Heart right ventricle (tissue), 16 donors: ENCODE measurements at regions not wholly inside any gene's neighbourhood (a gene's known extent, or its start where the extent isn't known, plus 50 kb on each side); places are given as distances from the start of the nearest gene placed in this dataset.

ENCODE experiments used
- ATAC-seq, 8 donors: fragments of 200-7000 bp; cut with Tn5 transposase; one replicate each; pipeline ENCODE4 v1.9.1; 2020; ENCODE audit warnings: mild to moderate bottlenecking in 8 of 8, moderate library complexity in 8 of 8, moderate number of reproducible peaks in 1 of 8
- DNase-seq, 2 donors: peaks; one replicate each; pipeline ENCODE4 v3.0.0-alpha.2; 2020
- H3K27ac ChIP-seq, 10 donors: fragments of 200-600 bp; sonication (generic) in 2 of 10; one replicate each; pipeline versions ENCODE4 v1.5.0 to v1.8.0; 2020 to 2022; ENCODE audit warnings: mild to moderate bottlenecking in 3 of 10
- H3K27me3 ChIP-seq, 7 donors: fragments of 200-600 bp; one replicate each; pipeline ENCODE4 v1.8.0; 2021 to 2022; ENCODE audit warnings: mild to moderate bottlenecking in 2 of 7
- H3K36me3 ChIP-seq, 9 donors: fragments of 200-600 bp; sonication (generic) in 1 of 9; one replicate each; pipeline versions ENCODE4 v1.5.0 to v1.8.0; 2020 to 2022; ENCODE audit warnings: mild to moderate bottlenecking in 2 of 9
- H3K4me1 ChIP-seq, 9 donors: fragments of 200-600 bp; sonication (generic) in 1 of 9; one replicate each; pipeline versions ENCODE4 v1.5.0 to v1.8.0; 2020 to 2022; ENCODE audit warnings: mild to moderate bottlenecking in 4 of 9
- H3K4me3 ChIP-seq, 10 donors: fragments of 200-600 bp; sonication (generic) in 2 of 10; one replicate each; pipeline versions ENCODE4 v1.5.0 to v1.8.0; 2020 to 2022; ENCODE audit warnings: mild to moderate bottlenecking in 7 of 10, moderate library complexity in 2 of 10
- H3K9me3 ChIP-seq, 11 donors: fragments of 200-600 bp in 10 of 11; sonication (generic) in 2 of 11; one replicate each; pipeline versions ENCODE4 v1.5.0 to v1.8.0; 2013 to 2022; ENCODE audit warnings: mild to moderate bottlenecking in 2 of 11, control low read depth in 1 of 11, moderate library complexity in 1 of 11
- CTCF ChIP-seq, 9 donors: fragments of 200-600 bp; sonication (generic) in 2 of 9; IDR thresholded peaks; one replicate each; pipeline versions ENCODE4 v1.5.0 to v1.8.0; 2021 to 2022; ENCODE audit warnings: antibody characterized with exemption in 9 of 9, mild to moderate bottlenecking in 5 of 9, moderate library complexity in 1 of 9
- WGBS, 2 donors: extraction: QIAGEN DNeasy Blood & Tissue Kit; methylation state at CpG; one replicate each; pipeline ENCODE4 v1.1.7; 2013; ENCODE audit warnings: inconsistent platforms in 1 of 2; 5-methylcytosine and 5-hydroxymethylcytosine counted together
- intact Hi-C, 10 donors: fragments of 100-400 bp; cut with DNase I; formaldehyde crosslinking; loops; one replicate each; pipeline versions ENCODE4 v1.11.1 to v1.14.2; 2022
- donor health status: Arrhythmogenic right ventricular cardiomyopathy.
- donor health status: ischemic (EF 13 %, LVEDD 7.1; RV severe dilation, severe dysfunction).
- donor health status: healthy with polysubstance abuse.
- donor health status: DM: no; HTN: yes; CAD: no.
- donor health status: DM: no; HTN: no; CAD: no.
- donor health status: ischemic (EF 25% LVEDD 6.9; RV normal size, moderate dysfunction).
- donor health status: ischemic (EF 25% LVEDD 5.7; RV mildly dilated, moderate dysfunction).
- donor health status: healthy.
- donor health status: DM: yes; HTN: yes; CAD: no.
- donor health status: Ischemic cardiomyopathy.
- donor health status: ischemic (EF 35%, LVEDD 5.7; RV mildly dilated, moderate dysfunction).
- donor health status: nonischemic (EF 11% LVEDD 7.7; RV severe dilation, severe dysfunction).
- donor health status: DM: yes; HTN: yes; CAD: no.
- donor health status: PGD.
- donor health status: ischemic (EF 29% LVEDD 5.4; RV normal size, mild dysfunction).
- donor health status: nonischemic (EF 23%, LVEDD 6.1; RV moderate dilation, normal function).

DNA sequence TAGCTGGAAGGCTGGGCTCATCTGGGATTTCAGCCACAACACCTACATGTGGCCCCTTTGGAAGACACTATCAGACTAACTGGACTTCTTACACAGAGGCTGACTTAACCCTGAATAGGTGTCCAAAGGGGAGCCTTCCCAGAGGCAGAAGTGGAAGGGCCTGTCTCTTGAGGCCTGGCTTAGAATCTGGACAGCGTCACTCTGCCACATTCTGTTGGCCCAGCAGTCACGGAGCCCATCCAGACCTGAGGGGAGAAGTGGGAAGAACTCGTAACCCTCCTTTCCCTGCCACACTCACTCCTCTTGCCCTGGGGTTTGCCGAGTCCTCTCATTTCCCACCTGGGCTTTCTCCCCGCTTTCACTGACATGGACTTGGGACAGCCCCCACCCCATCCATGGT lies 170.5 kb downstream of the C16orf95 start:
- no peak for ATAC-seq

GRCh38 chr16:87149051-87149450 lies 168.1 kb downstream of the C16orf95 start:
- H3K27ac ChIP-seq: no peak overlapping the region
- H3K4me3 ChIP-seq: no peak overlapping the region
- intact Hi-C loops: no loop called here
- no peaks in the 10 kb centered on the region for H3K4me1 ChIP-seq
- no peaks in the 10 kb centered on the region for H3K36me3 ChIP-seq
- no peak for DNase-seq
- 91 to 96% methylated on average over 1 of the region's 1 CpG for WGBS, 2 donors
- peaks cover 0 to 7% (median 4%) of the 10 kb centered on the region in 7 donors for H3K27me3 ChIP-seq
- TF ChIP-seq CTCF (IDR thresholded peaks at IDR 0.05): no peak
- peaks cover 0 to 13% (median 0%) of the 10 kb centered on the region in 11 donors for H3K9me3 ChIP-seq
- no peak for ATAC-seq

More for the DNA sequence above, 170.5 kb downstream of the C16orf95 start:
- Histone ChIP-seq H3K9me3 (peaks cover 0 to 13% (median 0%) of the 10 kb centered on the region in 11 donors), H3K27me3 (peaks cover 0 to 6% (median 4%) of the 10 kb centered on the region in 7 donors), H3K36me3 (no peaks in the 10 kb centered on the region), H3K4me1 (no peaks in the 10 kb centered on the region), H3K4me3 (no peak overlapping the region), H3K27ac (no peak overlapping the region)
- WGBS, 2 donors: 84 to 86% methylated on average over 5 of the region's 5 CpGs
- no peak for DNase-seq
- intact Hi-C loops: no loop called here
- no peak for TF ChIP-seq CTCF (IDR thresholded peaks at IDR 0.05)

GRCh38 chr16:87150262-87150661 lies 166.9 kb downstream of the C16orf95 start:
- no peak for TF ChIP-seq CTCF (IDR thresholded peaks at IDR 0.05)
- Histone ChIP-seq H3K4me3 (no peak overlapping the region), H3K9me3 (peaks cover 0 to 13% (median 0%) of the 10 kb centered on the region in 11 donors), H3K27ac (no peak overlapping the region), H3K27me3 (peaks cover 0 to 12% (median 8%) of the 10 kb centered on the region in 7 donors), H3K36me3 (no peaks in the 10 kb centered on the region), H3K4me1 (no peaks in the 10 kb centered on the region)
- 36% methylated on average over 13 of the region's 13 CpGs for WGBS, 2 donors
- ATAC-seq (no peak), DNase-seq (no peak)
- intact Hi-C loops: no loop called here

GRCh38 chr16:87150681-87151280 lies 166.4 kb downstream of the C16orf95 start:
- Histone ChIP-seq H3K27me3 (peaks cover 0 to 12% (median 8%) of the 10 kb centered on the region in 7 donors), H3K36me3 (no peaks in the 10 kb centered on the region), H3K4me3 (no peak overlapping the region), H3K27ac (no peak overlapping the region), H3K4me1 (no peaks in the 10 kb centered on the region), H3K9me3 (peaks cover 0 to 13% (median 0%) of the 10 kb centered on the region in 11 donors)
- 69 to 70% methylated on average over 4 of the region's 4 CpGs for WGBS, 2 donors
- TF ChIP-seq CTCF (IDR thresholded peaks at IDR 0.05): no peak
- ATAC-seq (no peak), DNase-seq (no peak)
- intact Hi-C loops: no loop called here
